Ovary (tissue), 3 donors: ENCODE measurements at regions not wholly inside any gene's neighbourhood (a gene's known extent, or its start where the extent isn't known, plus 50 kb on each side); places are given as distances from the start of the nearest gene placed in this dataset.

ENCODE experiments used
- CTCF ChIP-seq, 3 donors: fragments of 450-650 bp in 2 of 3; fragments of 200-600 bp in 1 of 3; IDR thresholded peaks; one replicate each; pipeline versions ENCODE4 v1.5.1 to v1.8.0; 2016 to 2022; ENCODE audit warnings: antibody characterized with exemption in 3 of 3, mild to moderate bottlenecking in 1 of 3
- EP300 ChIP-seq: sonication (generic); formaldehyde crosslinking; IDR thresholded peaks from one replicate; pipeline ENCODE4 v1.6.1; 2017; ENCODE audit warnings: antibody characterized with exemption
- POLR2A ChIP-seq: fragments of 450-650 bp; IDR thresholded peaks from one replicate; pipeline ENCODE4 v1.6.1; 2017; ENCODE audit warnings: antibody characterized with exemption, mild to moderate bottlenecking, moderate library complexity
- donor health status: DM: no; HTN: no; CAD: no.

GRCh38 chr9:74303945-74304344 lies 193.2 kb upstream of the RORB start:
- TF ChIP-seq EP300 (no peak), CTCF (IDR thresholded peaks at IDR 0.05) (no peak), POLR2A (no peak)
